Caco-2 (cell line): ENCODE measurements at regions not wholly inside any gene's neighbourhood (a gene's known extent, or its start where the extent isn't known, plus 50 kb on each side); places are given as distances from the start of the nearest gene placed in this dataset.
A peak's percentile ranks its signal among the peaks of the same experiment; 100 is the strongest.

ENCODE experiments used
- BruUV-seq: library from RNA; stranded (reverse); fragments of 400-500 nt; replicated peaks from 2 replicates; lab custom pipeline; 2021; lab: Mats Ljungman, UMichigan
- CTCF ChIA-PET: fragments of 300-600 bp; sonication (Branson Sonifier 250); formaldehyde crosslinking; loops from one replicate; lab custom pipeline; 2022; ENCODE audit warnings: antibody characterized with exemption; lab: Charles Lee
- POLR2A ChIA-PET: fragments of 300-600 bp; sonication (Branson Sonifier 250); formaldehyde crosslinking; loops from one replicate; lab custom pipeline; 2022; ENCODE audit warnings: antibody characterized with exemption; lab: Charles Lee
- DNase-seq, 2 experiments: peaks; one replicate each; pipeline versions ENCODE4 v3.0.0 to v3.0.0-alpha.2; 2020 to 2022
- H3K27me3 ChIP-seq: replicated peaks from 2 replicates; pipeline ENCODE4 v1.6.0; 2011; ENCODE audit warnings: low read length; ENCODE audit not compliant: control insufficient read depth, insufficient read depth
- H3K36me3 ChIP-seq: 2 replicates; pipeline ENCODE4 v1.5.1; 2011; ENCODE audit warnings: low read length; ENCODE audit not compliant: control insufficient read depth, insufficient read depth
- H3K4me1 ChIP-seq: fragments of 250-450 bp; sonication (Bioruptor Pico); 2 replicates; pipeline ENCODE4 v1.5.1; 2020; ENCODE audit warnings: mild to moderate bottlenecking
- H3K4me3 ChIP-seq: 2 replicates; pipeline ENCODE4 v1.5.1; 2011; ENCODE audit warnings: low read depth, mild to moderate bottlenecking, control low read depth, low read length
- H3K9me3 ChIP-seq: fragments of 250-450 bp; sonication (Bioruptor Pico); 2 replicates; pipeline ENCODE4 v1.5.1; 2020; ENCODE audit warnings: mild to moderate bottlenecking, moderate library complexity
- H3K27ac Mint-ChIP-seq: one replicate; pipeline ENCODE4 v1.8.0; 2022; ENCODE audit warnings: mixed read lengths; ENCODE audit not compliant: unreplicated experiment
- H3K27me3 Mint-ChIP-seq: one replicate; pipeline ENCODE4 v1.8.0; 2022; ENCODE audit warnings: mixed read lengths; ENCODE audit not compliant: insufficient read depth, unreplicated experiment
- H3K36me3 Mint-ChIP-seq: one replicate; pipeline ENCODE4 v1.8.0; 2022; ENCODE audit warnings: mild to moderate bottlenecking, mixed read lengths; ENCODE audit not compliant: insufficient read depth, unreplicated experiment
- H3K4me1 Mint-ChIP-seq: one replicate; pipeline ENCODE4 v1.8.0; 2022; ENCODE audit warnings: low read depth, mixed read lengths; ENCODE audit not compliant: unreplicated experiment
- H3K4me3 Mint-ChIP-seq: one replicate; pipeline ENCODE4 v1.8.0; 2022; ENCODE audit warnings: mild to moderate bottlenecking, moderate library complexity, mixed read lengths; ENCODE audit not compliant: unreplicated experiment
- H3K9me3 Mint-ChIP-seq: one replicate; pipeline ENCODE4 v1.8.0; 2022; ENCODE audit warnings: mixed read lengths; ENCODE audit not compliant: unreplicated experiment
- CTCF ChIP-seq, 2 experiments: fragments of 200-600 bp in 1 of 2; IDR thresholded peaks; 1 replicate in 1 of 2; 2 replicates in 1 of 2; pipeline versions ENCODE4 v1.5.1 to v1.8.0; 2011 to 2022; ENCODE audit warnings: antibody characterized with exemption in 1 of 2, control low read depth in 1 of 2, inconsistent platforms in 1 of 2, low read depth in 1 of 2, low read length in 1 of 2, mild to moderate bottlenecking in 1 of 2, moderate library complexity in 1 of 2; ENCODE audit not compliant: insufficient read depth in 1 of 2, severe bottlenecking in 1 of 2, unreplicated experiment in 1 of 2
- intact Hi-C: fragments of 100-400 bp; cut with micrococcal nuclease; formaldehyde crosslinking; loops from one replicate; pipeline ENCODE4 v1.10.0; 2022; ENCODE audit not compliant: unreplicated experiment

DNA sequence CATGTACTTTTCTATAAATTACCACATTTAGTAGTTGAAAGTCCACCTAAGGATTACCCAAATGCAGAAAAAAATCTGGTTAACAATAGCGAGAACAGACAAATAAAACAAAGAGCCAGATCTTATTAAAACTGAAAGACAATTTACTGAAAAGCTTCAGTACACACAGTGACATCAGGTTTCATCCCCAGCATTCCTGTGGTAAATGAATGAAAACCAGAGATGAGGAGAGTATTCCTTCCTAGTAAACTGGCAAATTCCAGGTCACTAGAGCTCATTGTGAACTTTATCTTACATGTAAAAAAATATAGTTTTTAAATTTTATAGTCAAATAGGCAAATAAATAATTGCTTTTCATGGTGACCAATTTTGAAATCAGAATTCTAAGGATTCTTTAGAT, 1290.5 kb downstream of the ADGRL3 start:
- TF ChIP-seq CTCF (IDR thresholded peaks at IDR 0.05; ENCODE audit: insufficient read depth in 1 of 2, low read depth in 1 of 2, low read length in 1 of 2, severe bottlenecking in 1 of 2, unreplicated experiment in 1 of 2), result no peak
- Mint-ChIP-seq H3K27ac (no peak overlapping the region), H3K27me3 (no peaks in the 10 kb centered on the region)

DNA sequence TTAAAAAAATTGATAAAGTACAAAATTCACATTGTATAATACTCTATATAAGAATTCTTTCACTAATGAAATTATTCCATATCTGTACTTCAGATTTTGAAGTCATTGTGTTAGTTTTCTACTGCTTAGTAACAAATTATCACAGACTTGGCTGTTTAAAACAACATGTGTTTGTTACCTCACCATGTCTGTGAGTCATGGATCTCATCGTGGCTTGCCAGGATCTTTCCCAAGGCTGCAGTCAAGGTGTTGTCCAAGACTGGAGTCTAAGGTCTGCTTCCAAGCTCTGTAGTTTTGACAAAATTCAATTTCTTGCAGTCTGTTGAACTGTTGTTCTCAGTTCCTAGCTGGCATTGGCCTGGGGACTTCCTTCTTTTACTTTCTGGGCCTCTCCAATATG, 1286.9 kb downstream of the ADGRL3 start:
- intact Hi-C loops, result no loop called here
- H3K36me3 Mint-ChIP-seq, result no peaks in the 10 kb centered on the region
- Histone ChIP-seq H3K27me3 (no peaks in the 10 kb centered on the region), H3K9me3 (no peaks in the 10 kb centered on the region), H3K36me3 (no peaks in the 10 kb centered on the region), H3K4me3 (no peak overlapping the region), H3K4me1 (0 out of 2 replicates have a peak, but pooled peaks cover 5% of the 10 kb centered on the region)
- H3K27me3 Mint-ChIP-seq, result no peaks in the 10 kb centered on the region
- H3K4me3 Mint-ChIP-seq, result no peak overlapping the region
- no peak for DNase-seq
- H3K4me1 Mint-ChIP-seq, result peaks cover 17% of the 10 kb centered on the region
- ChIA-PET CTCF (interaction anchor here (0.5 kb wide), 1 partner anchor 71 kb away, joined by 3 read pairs; no protein-coding TSS in a partner anchor), POLR2A (no interaction called here)
- no peak overlapping the region for H3K27ac Mint-ChIP-seq
- TF ChIP-seq CTCF (IDR thresholded peaks at IDR 0.05; ENCODE audit: insufficient read depth in 1 of 2, low read depth in 1 of 2, low read length in 1 of 2, severe bottlenecking in 1 of 2, unreplicated experiment in 1 of 2), result no peak
- BruUV-seq, result no TSS peak
- H3K9me3 Mint-ChIP-seq, result no peaks in the 10 kb centered on the region

More for the DNA sequence above, 1290.5 kb downstream of the ADGRL3 start:
- Histone ChIP-seq H3K36me3 (no peaks in the 10 kb centered on the region), H3K4me3 (no peak overlapping the region), H3K4me1 (no peaks in the 10 kb centered on the region), H3K27me3 (no peaks in the 10 kb centered on the region), H3K9me3 (no peaks in the 10 kb centered on the region)
- BruUV-seq, result no TSS peak
- intact Hi-C loops, result no loop called here
- Mint-ChIP-seq H3K4me3 (no peak overlapping the region), H3K4me1 (no peaks in the 10 kb centered on the region), H3K9me3 (no peaks in the 10 kb centered on the region), H3K36me3 (no peaks in the 10 kb centered on the region)
- POLR2A ChIA-PET, result no interaction called here
- no peak for DNase-seq
- CTCF ChIA-PET, result no interaction called here

- intact Hi-C loops, result no loop called here
- H3K4me3 Mint-ChIP-seq, result no peak overlapping the region
- DNase-seq, result no peak
- H3K4me1 Mint-ChIP-seq, result peaks cover 17% of the 10 kb centered on the region
- H3K4me3 ChIP-seq, result no peak overlapping the region
- no peaks in the 10 kb centered on the region for H3K36me3 ChIP-seq
- CTCF ChIA-PET, result no interaction called here
- POLR2A ChIA-PET, result no interaction called here
- TF ChIP-seq CTCF (IDR thresholded peaks at IDR 0.05; ENCODE audit: insufficient read depth in 1 of 2, low read depth in 1 of 2, low read length in 1 of 2, severe bottlenecking in 1 of 2, unreplicated experiment in 1 of 2), result no peak
- peak overlapping the region; percentile 44 for H3K27ac Mint-ChIP-seq
- H3K9me3 ChIP-seq, result no peaks in the 10 kb centered on the region
- BruUV-seq, result no TSS peak
- H3K27me3 Mint-ChIP-seq, result no peaks in the 10 kb centered on the region
- H3K36me3 Mint-ChIP-seq, result no peaks in the 10 kb centered on the region
- H3K4me1 ChIP-seq, result 0 out of 2 replicates have a peak, but pooled peaks cover 5% of the 10 kb centered on the region
- no peaks in the 10 kb centered on the region for H3K9me3 Mint-ChIP-seq
- no peaks in the 10 kb centered on the region for H3K27me3 ChIP-seq
Measured at GRCh38 chr4:62484357-62484756, 1284.2 kb downstream of the ADGRL3 start.
